WTC11 (cell line): ENCODE measurements at regions not wholly inside any gene's neighbourhood (a gene's known extent, or its start where the extent isn't known, plus 50 kb on each side); places are given as distances from the start of the nearest gene placed in this dataset.

Experiments used
- ATAC-seq: fragments of 200-7000 bp; cut with Tn5 transposase; 2 replicates; pipeline ENCODE4 v1.10.0; 2021; ENCODE audit warnings: mild to moderate bottlenecking, moderate library complexity
- CTCF ChIA-PET: fragments of 300-600 bp; sonication (Branson Sonifier 250); formaldehyde crosslinking; loops from one replicate; lab custom pipeline; 2021; ENCODE audit warnings: antibody characterized with exemption; lab: Charles Lee
- POLR2A ChIA-PET: fragments of 350-600 bp; sonication (Branson Sonifier 250); formaldehyde crosslinking; loops from one replicate; lab custom pipeline; 2021; ENCODE audit warnings: antibody characterized with exemption; lab: Charles Lee
- DNase-seq: peaks from one replicate; pipeline ENCODE4 v3.0.0; 2021; ENCODE audit warnings: low spot score
- H3K27ac Mint-ChIP-seq: 2 replicates; pipeline ENCODE4 v1.8.0; 2021; ENCODE audit warnings: mixed read lengths
- H3K27me3 Mint-ChIP-seq: 2 replicates; pipeline ENCODE4 v1.8.0; 2021; ENCODE audit warnings: low read depth, mild to moderate bottlenecking, moderate library complexity, mixed read lengths
- H3K36me3 Mint-ChIP-seq: 2 replicates; pipeline ENCODE4 v1.8.0; 2021; ENCODE audit warnings: mixed read lengths
- H3K4me1 Mint-ChIP-seq: 2 replicates; pipeline ENCODE4 v1.8.0; 2022; ENCODE audit warnings: mixed read lengths
- H3K4me3 Mint-ChIP-seq: 2 replicates; pipeline ENCODE4 v1.8.0; 2021; ENCODE audit warnings: mild to moderate bottlenecking, moderate library complexity, mixed read lengths
- H3K9me3 Mint-ChIP-seq: 2 replicates; pipeline ENCODE4 v1.8.0; 2021; ENCODE audit warnings: mixed read lengths
- CREB1 ChIP-seq: sonication (generic); formaldehyde crosslinking; IDR thresholded peaks from 2 replicates; pipeline ENCODE4 v1.8.0; 2023; ENCODE audit warnings: mild to moderate bottlenecking, missing genetic modification reagents
- CREM ChIP-seq: sonication (generic); formaldehyde crosslinking; IDR thresholded peaks from 2 replicates; pipeline ENCODE4 v1.8.1; 2022; ENCODE audit warnings: mild to moderate bottlenecking, missing genetic modification reagents, moderate library complexity
- ESRRA ChIP-seq: sonication (generic); formaldehyde crosslinking; IDR thresholded peaks from 2 replicates; pipeline ENCODE4 v1.8.1; 2022; ENCODE audit warnings: mild to moderate bottlenecking, missing genetic modification reagents, borderline replicate concordance
- FOXK1 ChIP-seq: sonication (generic); formaldehyde crosslinking; IDR thresholded peaks from 2 replicates; pipeline ENCODE4 v1.8.0; 2022; ENCODE audit warnings: mild to moderate bottlenecking, moderate library complexity, missing genetic modification reagents
- HMGA2 ChIP-seq: fragments of 250-450 bp; sonication (Bioruptor Pico); IDR thresholded peaks from 2 replicates; pipeline ENCODE4 v1.4.0; 2021; ENCODE audit warnings: mild to moderate bottlenecking, moderate library complexity
- MLX ChIP-seq: sonication (generic); formaldehyde crosslinking; IDR thresholded peaks from 2 replicates; pipeline ENCODE4 v1.8.1; 2023; ENCODE audit warnings: mild to moderate bottlenecking, missing genetic modification reagents, moderate library complexity
- NFE2L1 ChIP-seq: sonication (generic); formaldehyde crosslinking; IDR thresholded peaks from 2 replicates; pipeline ENCODE4 v1.8.1; 2023; ENCODE audit warnings: missing genetic modification reagents
- NR3C1 ChIP-seq: sonication (generic); formaldehyde crosslinking; conservative IDR thresholded peaks from 2 replicates; pipeline ENCODE4 v1.8.1; 2023; ENCODE audit warnings: low read depth, mild to moderate bottlenecking, missing genetic modification reagents
- SMAD3 ChIP-seq: sonication (generic); formaldehyde crosslinking; IDR thresholded peaks from 2 replicates; pipeline ENCODE4 v1.8.0; 2022; ENCODE audit warnings: missing genetic modification reagents, mild to moderate bottlenecking, borderline replicate concordance
- SOX15 ChIP-seq: fragments of 250-450 bp; sonication (Bioruptor Pico); IDR thresholded peaks from 2 replicates; pipeline ENCODE4 v1.9.0; 2021; ENCODE audit warnings: mild to moderate bottlenecking
- TEAD4 ChIP-seq: sonication (generic); formaldehyde crosslinking; IDR thresholded peaks from 2 replicates; pipeline ENCODE4 v1.8.0; 2022; ENCODE audit warnings: mild to moderate bottlenecking, missing genetic modification reagents
- TP53 ChIP-seq: sonication (generic); formaldehyde crosslinking; IDR thresholded peaks from 2 replicates; pipeline ENCODE4 v1.8.1; 2023; ENCODE audit warnings: mild to moderate bottlenecking, missing genetic modification reagents
- ZNF138 ChIP-seq: sonication (generic); formaldehyde crosslinking; conservative IDR thresholded peaks from 2 replicates; pipeline ENCODE4 v1.8.1; 2022; ENCODE audit warnings: mild to moderate bottlenecking, moderate library complexity, missing genetic modification reagents
- ZNF416 ChIP-seq: fragments of 250-450 bp; sonication (Bioruptor Pico); IDR thresholded peaks from 2 replicates; pipeline ENCODE4 v1.9.0; 2021; ENCODE audit warnings: mild to moderate bottlenecking, inconsistent platforms
- ZNF671 ChIP-seq: fragments of 250-450 bp; sonication (Bioruptor Pico); IDR thresholded peaks from 2 replicates; pipeline ENCODE4 v1.8.0; 2021; ENCODE audit warnings: mild to moderate bottlenecking
- ZSCAN18 ChIP-seq: fragments of 250-450 bp; sonication (Bioruptor Pico); IDR thresholded peaks from 2 replicates; pipeline ENCODE4 v2.1.2; 2022; ENCODE audit warnings: mild to moderate bottlenecking, moderate library complexity

- no peak for ATAC-seq
- no peak for DNase-seq
- Mint-ChIP-seq H3K27me3 (no peaks in the 10 kb centered on the region), H3K27ac (peak overlapping the region; percentile 26), H3K36me3 (no peaks in the 10 kb centered on the region), H3K4me3 (no peak overlapping the region), H3K9me3 (no peaks in the 10 kb centered on the region), H3K4me1 (peaks cover 20% of the 10 kb centered on the region)
- POLR2A ChIA-PET = no interaction called here
- CTCF ChIA-PET = no interaction called here
- TF ChIP-seq CREM (CRISPR knock-in tag) (no peak), ZNF416 (no peak), MLX (CRISPR knock-in tag) (no peak), ZNF138 (CRISPR knock-in tag) (no peak), HMGA2 (no peak), TP53 (no peak), ZSCAN18 (CRISPR knock-in tag) (no peak), TEAD4 (CRISPR knock-in tag) (no peak), ESRRA (CRISPR knock-in tag) (no peak)
Observed at GRCh38 chr6:154891901-154892300, 103.2 kb upstream of the TIAM2 start.

GRCh38 chr6:154893917-154894316 is 101.2 kb upstream of the TIAM2 start:
- CTCF ChIA-PET = no interaction called here

GRCh38 chr6:154894902-154895301 is 100.2 kb upstream of the TIAM2 start:
- Mint-ChIP-seq H3K36me3 (no peaks in the 10 kb centered on the region), H3K9me3 (no peaks in the 10 kb centered on the region), H3K27ac (peak overlapping the region; percentile 80), H3K27me3 (no peaks in the 10 kb centered on the region), H3K4me3 (no peak overlapping the region), H3K4me1 (peaks cover 15% of the 10 kb centered on the region)
- no peak for DNase-seq
- CTCF ChIA-PET = interaction anchor here (0.6 to 1.3 kb wide), 2 partner anchors 9 to 27 kb away, joined by 3 to 4 read pairs; no protein-coding TSS in a partner anchor
- POLR2A ChIA-PET = interaction anchor here (0.5 kb wide), 1 partner anchor 58 kb away, joined by 3 read pairs; no protein-coding TSS in a partner anchor
- TF ChIP-seq SMAD3 (CRISPR knock-in tag) = no peak
- no peak for TF ChIP-seq NR3C1 (CRISPR knock-in tag)
- no peak for ATAC-seq

More at GRCh38 chr6:154893917-154894316, 101.2 kb upstream of the TIAM2 start:
- no peak overlapping the region; the same call in 1 of the 2 replicates for H3K27ac Mint-ChIP-seq
- POLR2A ChIA-PET = no interaction called here
- H3K27me3 Mint-ChIP-seq = no peaks in the 10 kb centered on the region
- H3K9me3 Mint-ChIP-seq = no peaks in the 10 kb centered on the region
- no peak overlapping the region for H3K4me3 Mint-ChIP-seq
- ATAC-seq (no peak), DNase-seq (no peak)
- peaks cover 15% of the 10 kb centered on the region for H3K4me1 Mint-ChIP-seq
- H3K36me3 Mint-ChIP-seq = no peaks in the 10 kb centered on the region
- no peak for TF ChIP-seq CREB1 (CRISPR knock-in tag)
- no peak for TF ChIP-seq FOXK1 (CRISPR knock-in tag)
- no peak for TF ChIP-seq SOX15 (CRISPR knock-in tag)
- no peak for TF ChIP-seq NFE2L1 (CRISPR knock-in tag)
- TF ChIP-seq MLX (CRISPR knock-in tag) = no peak
- TF ChIP-seq ZNF671 (CRISPR knock-in tag) = no peak

GRCh38 chr6:154895841-154896240 is 99.3 kb upstream of the TIAM2 start:
- H3K4me3 Mint-ChIP-seq = no peak overlapping the region
- POLR2A ChIA-PET = no interaction called here
- H3K36me3 Mint-ChIP-seq = no peaks in the 10 kb centered on the region
- CTCF ChIA-PET = interaction anchor here (1.3 kb wide), 1 partner anchor 28 kb away, joined by 4 read pairs; no protein-coding TSS in a partner anchor
- H3K27me3 Mint-ChIP-seq = no peaks in the 10 kb centered on the region
- peaks cover 13% of the 10 kb centered on the region for H3K4me1 Mint-ChIP-seq
- H3K9me3 Mint-ChIP-seq = no peaks in the 10 kb centered on the region
- no peak for TF ChIP-seq HMGA2
- TF ChIP-seq, all 79 proteins: peak for 0
- DNase-seq = no peak
- no peak for ATAC-seq
- peak overlapping the region; percentile 74 for H3K27ac Mint-ChIP-seq
